ENCODE measurements at regions not wholly inside any gene's neighbourhood (a gene's known extent, or its start where the extent isn't known, plus 50 kb on each side); places are given as distances from the start of the nearest gene placed in this dataset.

GRCh38 chr2:58870704-58871103, 629.6 kb upstream of the FANCL start:
- ChIA-PET CTCF (no interaction called here), POLR2A (no interaction called here)
- Mint-ChIP-seq H3K27ac (no peak overlapping the region), H3K36me3 (ENCODE audit: low read depth) (no peaks in the 10 kb centered on the region), H3K4me1 (ENCODE audit: low read depth) (peaks cover 6% of the 10 kb centered on the region), H3K9me3 (no peaks in the 10 kb centered on the region), H3K27me3 (peaks cover 9% of the 10 kb centered on the region), H3K4me3 (no peak overlapping the region)
- Histone ChIP-seq H3K9me3 (ENCODE audit: control insufficient read depth in 1 of 2, insufficient read depth in 1 of 2, low read length in 2 of 2) (no peaks in the 10 kb centered on the region), H3K4me1 (ENCODE audit: insufficient read depth, low read length) (no peaks in the 10 kb centered on the region), H3K4me3 (ENCODE audit: low read length) (no peak overlapping the region), H3K27me3 (ENCODE audit: control insufficient read depth in 1 of 2, insufficient read depth in 2 of 2, low read length in 2 of 2) (no peaks in the 10 kb centered on the region), H3K27ac (ENCODE audit: low read depth in 1 of 2, low read length in 2 of 2) (no peak overlapping the region), H3K36me3 (ENCODE audit: insufficient read depth, low read length) (no peaks in the 10 kb centered on the region)
- TF ChIP-seq CTCF (IDR thresholded peaks at IDR 0.05) = no peak
- intact Hi-C loops (cut with DNase I, micrococcal nuclease) = no loop called here
- DNase-seq = no peak
- ATAC-seq (ENCODE audit: poor library complexity) = no peak

GRCh38 chr2:58866946-58867345, 625.8 kb upstream of the FANCL start:
- H3K27me3 Mint-ChIP-seq = peaks cover 9% of the 10 kb centered on the region
- no peaks in the 10 kb centered on the region for H3K9me3 Mint-ChIP-seq
- no peak overlapping the region for H3K4me3 Mint-ChIP-seq
- H3K9me3 ChIP-seq (ENCODE audit: control insufficient read depth in 1 of 2, insufficient read depth in 1 of 2, low read length in 2 of 2) = no peaks in the 10 kb centered on the region
- peaks cover 6% of the 10 kb centered on the region for H3K4me1 Mint-ChIP-seq (ENCODE audit: low read depth)
- no peaks in the 10 kb centered on the region for H3K36me3 Mint-ChIP-seq (ENCODE audit: low read depth)
- POLR2A ChIA-PET = no interaction called here
- H3K27me3 ChIP-seq (ENCODE audit: control insufficient read depth in 1 of 2, insufficient read depth in 2 of 2, low read length in 2 of 2) = no peaks in the 10 kb centered on the region
- ATAC-seq (ENCODE audit: poor library complexity) (no peak), DNase-seq (no peak)
- H3K27ac ChIP-seq (ENCODE audit: low read depth in 1 of 2, low read length in 2 of 2) = no peak overlapping the region
- CTCF ChIA-PET = no interaction called here
- TF ChIP-seq CTCF (IDR thresholded peaks at IDR 0.05) = no peak
- no peaks in the 10 kb centered on the region for H3K4me1 ChIP-seq (ENCODE audit: insufficient read depth, low read length)
- H3K36me3 ChIP-seq (ENCODE audit: insufficient read depth, low read length) = no peaks in the 10 kb centered on the region
- H3K4me3 ChIP-seq (ENCODE audit: low read length) = no peak overlapping the region
- intact Hi-C loops (cut with DNase I, micrococcal nuclease) = no loop called here
- H3K27ac Mint-ChIP-seq = no peak overlapping the region

GRCh38 chr2:58866527-58866926, 625.4 kb upstream of the FANCL start:
- Histone ChIP-seq H3K4me3 (ENCODE audit: low read length) (no peak overlapping the region), H3K36me3 (ENCODE audit: insufficient read depth, low read length) (no peaks in the 10 kb centered on the region), H3K27me3 (ENCODE audit: control insufficient read depth in 1 of 2, insufficient read depth in 2 of 2, low read length in 2 of 2) (no peaks in the 10 kb centered on the region), H3K9me3 (ENCODE audit: control insufficient read depth in 1 of 2, insufficient read depth in 1 of 2, low read length in 2 of 2) (no peaks in the 10 kb centered on the region), H3K27ac (ENCODE audit: low read depth in 1 of 2, low read length in 2 of 2) (no peak overlapping the region), H3K4me1 (ENCODE audit: insufficient read depth, low read length) (no peaks in the 10 kb centered on the region)
- Mint-ChIP-seq H3K27me3 (peaks cover 9% of the 10 kb centered on the region), H3K36me3 (ENCODE audit: low read depth) (no peaks in the 10 kb centered on the region), H3K9me3 (no peaks in the 10 kb centered on the region), H3K4me1 (ENCODE audit: low read depth) (peaks cover 6% of the 10 kb centered on the region), H3K4me3 (no peak overlapping the region), H3K27ac (no peak overlapping the region)
- POLR2A ChIA-PET = no interaction called here
- intact Hi-C loops (cut with DNase I, micrococcal nuclease) = no loop called here
- ATAC-seq (ENCODE audit: poor library complexity) = no peak
- no peak for DNase-seq
- CTCF ChIA-PET = no interaction called here
- no peak for TF ChIP-seq CTCF (IDR thresholded peaks at IDR 0.05)

Data from CD4-positive, alpha-beta T cell (primary cell).